Mesenchymal stem cell (in vitro differentiated cells and primary cell): ENCODE measurements at regions not wholly inside any gene's neighbourhood (a gene's known extent, or its start where the extent isn't known, plus 50 kb on each side); places are given as distances from the start of the nearest gene placed in this dataset.

ENCODE experiments used
- DNase-seq: peaks from one replicate; pipeline ENCODE4 v3.0.0-alpha.2; 2013
- H2AFZ ChIP-seq: one replicate; pipeline ENCODE4 v1.6.1; 2013; ENCODE audit warnings: low read depth, mild to moderate bottlenecking, control low read depth, inconsistent platforms, low read length, moderate library complexity
- H2AK5ac ChIP-seq: 2 replicates; pipeline ENCODE4 v1.6.1; 2013; ENCODE audit warnings: low read length, moderate library complexity, mild to moderate bottlenecking, inconsistent platforms; ENCODE audit not compliant: severe bottlenecking
- H2BK120ac ChIP-seq: one replicate; pipeline ENCODE4 v1.6.1; 2013; ENCODE audit warnings: low read depth, mild to moderate bottlenecking, inconsistent platforms, low read length, moderate library complexity
- H2BK12ac ChIP-seq, 2 experiments: one replicate each; pipeline ENCODE4 v1.6.1; 2013; ENCODE audit warnings: inconsistent platforms in 2 of 2, low read length in 2 of 2, mild to moderate bottlenecking in 2 of 2, moderate library complexity in 2 of 2, control low read depth in 1 of 2
- H2BK15ac ChIP-seq: one replicate; pipeline ENCODE4 v1.6.1; 2013; ENCODE audit warnings: mild to moderate bottlenecking, low read depth, inconsistent platforms; ENCODE audit not compliant: poor library complexity, severe bottlenecking
- H2BK5ac ChIP-seq: 2 replicates; pipeline ENCODE4 v1.6.1; 2013; ENCODE audit warnings: low read depth, mild to moderate bottlenecking, low read length, control low read depth, inconsistent platforms; ENCODE audit not compliant: poor library complexity, severe bottlenecking
- H3K14ac ChIP-seq, 2 experiments: one replicate each; pipeline ENCODE4 v1.6.1; 2013; ENCODE audit warnings: inconsistent platforms in 2 of 2, low read length in 2 of 2, control low read depth in 1 of 2, mild to moderate bottlenecking in 1 of 2, moderate library complexity in 1 of 2
- H3K18ac ChIP-seq, 2 experiments: one replicate each; pipeline ENCODE4 v1.6.1; 2013; ENCODE audit warnings: inconsistent platforms in 2 of 2, low read length in 2 of 2, control low read depth in 1 of 2, low read depth in 1 of 2, mild to moderate bottlenecking in 1 of 2
- H3K23ac ChIP-seq, 2 experiments: one replicate each; pipeline ENCODE4 v1.6.1; 2013; ENCODE audit warnings: inconsistent platforms in 2 of 2, low read length in 2 of 2, mild to moderate bottlenecking in 2 of 2, moderate library complexity in 2 of 2, control low read depth in 1 of 2
- H3K27ac ChIP-seq: 2 replicates; pipeline ENCODE4 v1.5.1; 2013; ENCODE audit warnings: mild to moderate bottlenecking, moderate library complexity, low read length, control low read depth, inconsistent platforms; ENCODE audit not compliant: poor library complexity, severe bottlenecking
- H3K27me3 ChIP-seq, 2 experiments: 2 replicates each; pipeline versions ENCODE4 v1.6.1 to v1.7.0; 2013; ENCODE audit warnings: low read length in 2 of 2, mild to moderate bottlenecking in 2 of 2, moderate library complexity in 2 of 2, control low read depth in 1 of 2, inconsistent platforms in 1 of 2; ENCODE audit not compliant: control insufficient read depth in 1 of 2, insufficient read depth in 1 of 2
- H3K36me3 ChIP-seq, 2 experiments: 2 replicates each; pipeline versions ENCODE4 v1.6.1 to v1.7.0; 2013; ENCODE audit warnings: low read length in 2 of 2, control low read depth in 1 of 2, inconsistent platforms in 1 of 2, low read depth in 1 of 2, mild to moderate bottlenecking in 1 of 2; ENCODE audit not compliant: insufficient read depth in 2 of 2, control insufficient read depth in 1 of 2
- H3K4ac ChIP-seq, 2 experiments: one replicate each; pipeline ENCODE4 v1.6.1; 2013; ENCODE audit warnings: inconsistent platforms in 2 of 2, low read length in 2 of 2, mild to moderate bottlenecking in 2 of 2, moderate library complexity in 2 of 2, control low read depth in 1 of 2, low read depth in 1 of 2
- H3K4me1 ChIP-seq: 2 replicates; pipeline ENCODE4 v1.6.1; 2013; ENCODE audit warnings: low read depth, low read length, control low read depth; ENCODE audit not compliant: control insufficient read depth, insufficient read depth
- H3K4me2 ChIP-seq: 2 replicates; pipeline ENCODE4 v1.6.1; 2013; ENCODE audit warnings: low read length, mild to moderate bottlenecking, inconsistent platforms; ENCODE audit not compliant: poor library complexity, severe bottlenecking
- H3K4me3 ChIP-seq, 2 experiments: 2 replicates each; pipeline versions ENCODE4 v1.5.1 to v1.7.0; 2013; ENCODE audit warnings: low read length in 2 of 2, mild to moderate bottlenecking in 2 of 2, control low read depth in 1 of 2, low read depth in 1 of 2; ENCODE audit not compliant: insufficient read depth in 1 of 2
- H3K79me1 ChIP-seq: replicated peaks from 2 replicates; pipeline ENCODE4 v1.6.1; 2013; ENCODE audit warnings: mild to moderate bottlenecking, control low read depth, low read length, inconsistent platforms; ENCODE audit not compliant: poor library complexity, severe bottlenecking
- H3K9ac ChIP-seq: 2 replicates; pipeline ENCODE4 v1.7.0; 2013; ENCODE audit warnings: mild to moderate bottlenecking, low read length, moderate library complexity
- H3K9me3 ChIP-seq: 2 replicates; pipeline ENCODE4 v1.7.0; 2013; ENCODE audit warnings: mild to moderate bottlenecking, low read length; ENCODE audit not compliant: control insufficient read depth
- H4K8ac ChIP-seq: one replicate; pipeline ENCODE4 v1.6.1; 2013; ENCODE audit warnings: inconsistent platforms, mild to moderate bottlenecking, low read length, moderate library complexity
- H4K91ac ChIP-seq: one replicate; pipeline ENCODE4 v1.6.1; 2013; ENCODE audit warnings: mild to moderate bottlenecking, low read length, inconsistent platforms
- WGBS: methylation state at CpG from one replicate; pipeline ENCODE4 v1.1.7; 2013; ENCODE audit warnings: mixed read lengths; 5-methylcytosine and 5-hydroxymethylcytosine counted together

DNA sequence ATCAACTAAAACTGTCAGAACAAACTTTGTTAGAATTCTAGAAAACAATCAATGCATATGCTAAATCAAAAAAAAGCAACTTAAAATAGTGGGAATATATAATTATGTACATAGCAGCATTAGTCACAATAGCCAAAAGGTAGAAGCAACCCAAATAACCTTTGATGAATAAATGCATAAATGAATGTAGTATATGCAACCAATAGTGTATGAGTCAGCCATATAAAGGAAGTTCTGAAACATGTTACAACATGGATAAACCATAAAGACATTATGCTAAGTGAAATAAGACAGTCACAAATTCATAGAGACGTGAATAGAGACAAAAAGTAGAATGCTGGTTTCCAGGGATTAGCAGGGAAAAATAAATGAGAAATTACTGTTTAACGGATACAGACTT lies 762.8 kb upstream of the INTU start:
- H3K23ac ChIP-seq = no peak overlapping the region
- no peak overlapping the region for H2BK15ac ChIP-seq
- WGBS = 99% methylated on average over 2 of the region's 2 CpGs

DNA sequence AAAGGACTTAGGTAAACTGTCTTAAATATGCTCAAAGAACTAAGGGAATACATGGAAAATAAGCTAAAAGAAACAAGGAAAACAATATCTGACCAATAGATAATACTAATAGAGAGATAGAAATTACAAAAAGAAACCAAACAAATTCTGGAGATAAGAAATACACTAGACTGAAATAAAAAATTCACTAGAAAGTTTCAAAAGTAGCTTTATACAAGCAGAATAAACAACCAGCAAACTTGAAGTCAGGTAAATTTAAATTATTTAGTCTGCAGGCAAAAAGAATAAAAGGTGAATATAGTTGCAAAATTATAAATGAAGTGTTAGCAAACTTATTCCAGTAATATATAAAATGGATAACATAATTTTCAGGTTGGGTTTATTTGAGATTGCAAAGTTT lies 760.9 kb upstream of the INTU start:
- Histone ChIP-seq H3K9ac (no peak overlapping the region), H4K8ac (no peak overlapping the region), H3K4me3 (no peak overlapping the region), H3K27ac (no peak overlapping the region), H2BK15ac (no peak overlapping the region), H2AFZ (no peak overlapping the region), H3K36me3 (no peaks in the 10 kb centered on the region), H2BK120ac (no peak overlapping the region), H3K9me3 (peaks cover 10% of the 10 kb centered on the region), H2AK5ac (no peak overlapping the region), H3K4me1 (no peaks in the 10 kb centered on the region), H3K14ac (no peak overlapping the region), H4K91ac (no peak overlapping the region), H3K4me2 (no peak overlapping the region), H3K27me3 (no peaks in the 10 kb centered on the region), H3K23ac (no peak overlapping the region), H3K18ac (no peak overlapping the region), H2BK12ac (no peak overlapping the region), H2BK5ac (no peak overlapping the region), H3K79me1 (no peaks in the 10 kb centered on the region), H3K4ac (no peak overlapping the region)
- no peak for DNase-seq

More for the DNA sequence above, 762.8 kb upstream of the INTU start:
- Histone ChIP-seq H3K27ac (no peak overlapping the region), H3K9ac (no peak overlapping the region), H4K8ac (no peak overlapping the region), H3K36me3 (no peaks in the 10 kb centered on the region), H2AK5ac (no peak overlapping the region), H3K79me1 (no peaks in the 10 kb centered on the region), H4K91ac (no peak overlapping the region), H3K18ac (no peak overlapping the region), H3K4ac (no peak overlapping the region), H3K14ac (no peak overlapping the region), H2AFZ (no peak overlapping the region), H3K9me3 (peaks cover 10% of the 10 kb centered on the region), H2BK5ac (no peak overlapping the region), H2BK120ac (no peak overlapping the region), H3K27me3 (no peaks in the 10 kb centered on the region), H3K4me2 (no peak overlapping the region), H3K4me3 (no peak overlapping the region), H3K4me1 (no peaks in the 10 kb centered on the region), H2BK12ac (no peak overlapping the region)
- DNase-seq = no peak

DNA sequence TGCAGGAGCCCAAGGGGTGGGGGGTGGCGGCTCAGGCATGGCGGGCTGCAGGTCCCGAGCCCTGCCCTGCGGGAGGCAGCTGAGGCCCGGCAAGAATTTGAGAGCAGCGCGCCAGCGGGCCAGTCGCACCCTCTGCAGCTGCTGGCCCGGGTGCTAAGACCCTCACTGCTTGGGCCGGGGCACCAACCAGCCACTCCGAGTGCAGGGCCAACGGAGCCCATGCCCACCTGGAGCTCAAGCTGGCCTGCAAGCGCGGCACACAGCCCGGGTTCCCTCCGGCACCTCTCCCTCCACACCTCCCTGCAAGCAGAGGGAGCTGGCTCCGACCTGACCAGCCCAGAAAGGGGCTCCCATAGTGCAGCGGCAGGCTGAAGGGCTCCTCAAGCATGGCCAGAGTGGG lies 758.2 kb upstream of the INTU start:
- Histone ChIP-seq H3K79me1 (no peaks in the 10 kb centered on the region), H3K4me1 (no peaks in the 10 kb centered on the region), H2BK5ac (no peak overlapping the region), H4K8ac (no peak overlapping the region), H2BK15ac (no peak overlapping the region), H3K23ac (no peak overlapping the region), H3K4me2 (no peak overlapping the region), H2BK12ac (no peak overlapping the region), H2AFZ (no peak overlapping the region), H4K91ac (no peak overlapping the region), H3K27me3 (no peaks in the 10 kb centered on the region), H2AK5ac (no peak overlapping the region), H3K4ac (no peak overlapping the region), H3K9me3 (peaks cover 10% of the 10 kb centered on the region), H3K9ac (no peak overlapping the region), H3K4me3 (no peak overlapping the region), H2BK120ac (no peak overlapping the region), H3K36me3 (no peaks in the 10 kb centered on the region), H3K27ac (no peak overlapping the region), H3K14ac (no peak overlapping the region), H3K18ac (no peak overlapping the region)
- 92% methylated on average over 18 of the region's 19 CpGs for WGBS
- no peak for DNase-seq

DNA sequence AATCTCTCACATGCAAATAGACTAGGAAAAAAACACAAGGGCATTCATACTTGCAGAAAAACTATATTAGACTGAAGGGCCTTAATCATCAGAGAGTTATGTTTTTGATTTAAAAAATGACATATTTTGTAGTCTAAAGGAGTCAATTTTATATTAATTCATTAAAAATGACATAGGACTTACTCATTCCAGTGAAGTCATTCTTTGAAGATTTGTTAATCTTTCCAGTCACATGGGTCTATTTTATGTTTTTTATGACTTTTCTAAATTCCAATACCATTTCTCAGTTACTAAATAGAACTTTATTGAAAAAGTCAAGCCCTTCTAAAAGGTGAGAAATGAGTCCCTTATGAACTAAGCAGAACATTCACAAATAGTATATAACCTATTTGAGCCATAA lies 743.8 kb upstream of the INTU start:
- Histone ChIP-seq H3K4me3 (no peak overlapping the region), H3K23ac (no peak overlapping the region), H3K4me2 (no peak overlapping the region), H3K9ac (peak overlapping the region; percentile 51), H3K9me3 (no peaks in the 10 kb centered on the region), H3K18ac (no peak overlapping the region), H3K4me1 (peaks cover 3% of the 10 kb centered on the region), H2BK12ac (no peak overlapping the region), H3K79me1 (no peaks in the 10 kb centered on the region), H3K27me3 (no peaks in the 10 kb centered on the region), H3K4ac (no peak overlapping the region), H2AFZ (no peak overlapping the region), H2BK120ac (no peak overlapping the region), H3K27ac (no peak overlapping the region), H4K91ac (no peak overlapping the region), H2BK15ac (no peak overlapping the region), H2BK5ac (no peak overlapping the region), H3K14ac (no peak overlapping the region), H2AK5ac (no peak overlapping the region), H4K8ac (no peak overlapping the region), H3K36me3 (no peaks in the 10 kb centered on the region)
- DNase-seq = peak; percentile 21
